AG04449 (cell line): ENCODE measurements at regions not wholly inside any gene's neighbourhood (a gene's known extent, or its start where the extent isn't known, plus 50 kb on each side); places are given as distances from the start of the nearest gene placed in this dataset.
"Not testable (repeated sequence)": the region's sequence is repeated elsewhere in the genome, so short reads cannot be mapped to it uniquely, and the experiment has no call there.

ENCODE experiments used
- CTCF ChIA-PET: fragments of 350-600 bp; formaldehyde crosslinking; extraction: SDS; loops from one replicate; lab custom pipeline; 2021; ENCODE audit warnings: antibody characterized with exemption; lab: Yijun Ruan, JAX
- POLR2A ChIA-PET: fragments of 400-600, 350-600 bp; formaldehyde crosslinking; extraction: SDS; loops from one replicate; lab custom pipeline; 2020; ENCODE audit warnings: antibody characterized with exemption, inconsistent platforms; lab: Yijun Ruan, JAX
- DNase-seq: peaks from one replicate; pipeline ENCODE4 v3.0.0-alpha.2; 2010; ENCODE audit warnings: low read depth, low spot score
- H3K4me3 ChIP-seq: 2 replicates; pipeline ENCODE4 v1.5.1; 2011; ENCODE audit warnings: low read depth, mild to moderate bottlenecking, control low read depth, low read length
- TF ChIP-seq, protein P1 (sequence below): IDR thresholded peaks from one replicate; pipeline ENCODE4 v1.5.1; 2011; ENCODE audit warnings: mild to moderate bottlenecking, moderate library complexity, low read length, control low read depth, inconsistent platforms; ENCODE audit not compliant: insufficient read depth; ENCODE audit errors: missing control alignments

- CTCF ChIA-PET, result interaction anchor here (0.6 kb wide), 1 partner anchor 48 kb away, joined by 3 read pairs; no protein-coding TSS in a partner anchor
- TF ChIP-seq, protein P1, sequence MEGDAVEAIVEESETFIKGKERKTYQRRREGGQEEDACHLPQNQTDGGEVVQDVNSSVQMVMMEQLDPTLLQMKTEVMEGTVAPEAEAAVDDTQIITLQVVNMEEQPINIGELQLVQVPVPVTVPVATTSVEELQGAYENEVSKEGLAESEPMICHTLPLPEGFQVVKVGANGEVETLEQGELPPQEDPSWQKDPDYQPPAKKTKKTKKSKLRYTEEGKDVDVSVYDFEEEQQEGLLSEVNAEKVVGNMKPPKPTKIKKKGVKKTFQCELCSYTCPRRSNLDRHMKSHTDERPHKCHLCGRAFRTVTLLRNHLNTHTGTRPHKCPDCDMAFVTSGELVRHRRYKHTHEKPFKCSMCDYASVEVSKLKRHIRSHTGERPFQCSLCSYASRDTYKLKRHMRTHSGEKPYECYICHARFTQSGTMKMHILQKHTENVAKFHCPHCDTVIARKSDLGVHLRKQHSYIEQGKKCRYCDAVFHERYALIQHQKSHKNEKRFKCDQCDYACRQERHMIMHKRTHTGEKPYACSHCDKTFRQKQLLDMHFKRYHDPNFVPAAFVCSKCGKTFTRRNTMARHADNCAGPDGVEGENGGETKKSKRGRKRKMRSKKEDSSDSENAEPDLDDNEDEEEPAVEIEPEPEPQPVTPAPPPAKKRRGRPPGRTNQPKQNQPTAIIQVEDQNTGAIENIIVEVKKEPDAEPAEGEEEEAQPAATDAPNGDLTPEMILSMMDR, result no peak
Measured at GRCh38 chr18:47701134-47701533, 229.3 kb downstream of the SMAD2 start.

DNA sequence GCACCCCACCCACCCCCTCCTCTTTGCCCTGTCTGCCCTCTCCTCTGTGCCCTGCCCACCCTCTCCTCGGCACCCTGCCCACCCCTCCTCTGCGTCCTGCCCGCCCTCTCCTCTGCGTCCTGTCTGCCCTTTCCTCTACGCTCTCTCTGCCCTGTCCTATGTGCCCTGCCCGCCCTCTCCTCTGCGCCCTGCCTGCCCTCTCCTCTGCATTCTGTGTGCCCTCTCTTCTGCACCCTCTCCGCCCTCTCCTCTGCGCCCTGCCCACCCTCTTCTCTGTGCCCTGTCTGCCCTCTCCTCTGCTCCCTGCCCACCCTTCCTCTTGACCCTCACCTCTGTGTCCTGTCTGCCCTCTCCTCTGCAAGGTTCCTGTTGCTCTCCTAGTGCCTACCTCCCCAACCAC is 233.6 kb downstream of the SMAD2 start:
- no peak for DNase-seq
- ChIA-PET POLR2A (no interaction called here), CTCF (no interaction called here)
- H3K4me3 ChIP-seq, result no peak overlapping the region
- TF ChIP-seq, protein P1, result no peak

More at GRCh38 chr18:47701134-47701533, 229.3 kb downstream of the SMAD2 start:
- no peak overlapping the region for H3K4me3 ChIP-seq
- POLR2A ChIA-PET, result no interaction called here
- no peak for DNase-seq

DNA sequence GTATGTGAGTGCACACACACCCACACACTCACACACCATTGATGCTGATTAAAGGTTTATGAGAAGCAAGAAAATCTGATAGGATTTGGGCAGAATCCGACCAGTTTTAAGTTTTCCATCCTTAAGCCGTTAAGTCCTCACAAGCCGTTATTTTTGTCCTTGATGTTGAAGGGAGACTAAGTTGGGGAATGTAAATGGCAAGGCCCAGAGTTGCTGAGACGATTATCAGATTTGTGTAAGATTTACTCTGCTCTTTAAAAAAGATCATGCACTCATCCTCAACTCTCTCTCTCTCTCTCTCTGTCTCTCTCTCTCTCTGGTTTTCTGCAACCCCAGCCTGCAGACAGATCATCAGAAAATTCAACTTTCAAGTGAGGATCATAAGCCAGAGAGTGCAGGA is 238.8 kb downstream of the SMAD2 start:
- H3K4me3 ChIP-seq, result no peak overlapping the region
- TF ChIP-seq, protein P1, result no peak
- CTCF ChIA-PET, result no interaction called here
- no peak for DNase-seq
- POLR2A ChIA-PET, result no interaction called here

DNA sequence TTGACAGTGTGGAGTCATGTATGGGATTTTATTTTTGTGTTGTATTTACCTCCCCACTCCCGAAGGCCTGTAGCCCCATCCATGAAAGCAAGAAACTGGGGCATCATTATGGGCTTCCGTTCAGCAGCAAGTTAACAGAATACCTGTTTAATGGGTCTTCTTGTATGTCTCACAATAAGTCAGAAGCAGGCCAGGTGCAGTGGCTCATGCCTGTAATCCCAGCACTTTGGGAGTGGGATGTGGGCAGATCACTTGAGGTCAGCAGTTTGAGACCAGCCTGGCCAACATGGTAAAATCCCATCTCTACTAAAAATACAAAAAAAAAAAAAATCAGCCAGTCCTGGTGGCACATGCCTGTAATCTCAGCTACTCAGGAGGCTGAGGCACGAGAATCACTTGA is 239.7 kb downstream of the SMAD2 start:
- H3K4me3 ChIP-seq, DNase-seq, CTCF ChIA-PET, POLR2A ChIA-PET: not testable (repeated sequence)

DNA sequence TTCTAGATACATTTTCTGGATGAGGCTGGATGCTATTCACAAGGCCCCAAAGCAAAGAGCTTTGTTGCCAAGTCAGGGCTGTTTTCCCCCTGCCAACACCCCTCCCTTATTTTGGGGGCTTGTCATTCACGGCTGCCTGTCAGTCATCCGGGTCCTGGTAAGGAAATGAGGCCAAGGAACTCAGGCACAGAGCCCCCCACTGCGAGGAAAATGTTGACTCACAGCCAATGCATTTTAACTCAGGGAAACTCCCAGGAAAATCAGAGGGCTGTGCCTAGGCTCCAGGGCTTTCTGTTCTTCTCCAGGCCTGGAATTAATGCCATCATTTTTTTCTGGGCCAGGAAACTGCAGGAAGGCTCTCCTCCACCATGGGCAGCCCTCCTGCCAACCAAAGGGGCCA is 241.1 kb downstream of the SMAD2 start:
- ChIA-PET POLR2A (no interaction called here), CTCF (no interaction called here)
- TF ChIP-seq, protein P1, result no peak
- no peak for DNase-seq
- H3K4me3 ChIP-seq, result no peak overlapping the region

DNA sequence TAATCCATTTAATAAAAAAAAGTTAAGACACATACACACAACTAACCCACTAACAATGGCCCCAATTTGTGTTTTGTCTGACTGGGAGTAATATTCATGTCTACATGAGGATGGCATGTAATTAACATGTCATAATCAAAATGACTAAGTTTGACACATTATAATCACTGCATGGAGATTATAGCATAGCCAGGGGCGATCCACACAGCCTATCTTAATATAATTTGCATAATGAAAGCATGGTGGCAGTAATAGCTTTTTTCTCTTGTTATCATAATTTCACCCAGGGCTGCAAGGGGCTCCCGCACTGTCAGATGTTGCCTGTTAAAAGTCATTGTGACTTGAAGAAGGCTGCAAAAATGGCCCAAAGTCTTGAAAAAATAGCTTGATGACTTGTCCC is 243.7 kb downstream of the SMAD2 start:
- POLR2A ChIA-PET, result no interaction called here
- CTCF ChIA-PET, result no interaction called here
- no peak overlapping the region for H3K4me3 ChIP-seq
- no peak for DNase-seq
- TF ChIP-seq, protein P1, result no peak

DNA sequence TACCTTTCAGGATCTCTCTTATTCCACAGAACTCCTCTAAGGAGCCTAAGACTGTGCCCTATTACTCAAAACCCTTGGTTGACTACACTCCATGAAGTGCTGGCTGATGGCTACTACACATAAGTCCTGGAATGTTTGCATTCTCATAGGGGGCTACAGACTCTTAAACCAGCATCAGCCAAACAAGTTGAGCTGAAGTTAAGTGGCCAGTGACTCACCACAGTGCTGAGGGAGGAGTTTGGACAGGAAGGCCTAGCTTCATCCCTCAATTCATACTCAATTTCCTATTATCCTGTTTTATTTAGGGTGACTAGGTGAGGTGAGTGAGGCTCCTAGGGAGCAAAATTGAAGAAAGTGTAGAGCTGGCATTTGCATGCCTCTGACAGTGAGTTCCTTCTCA is 246.7 kb downstream of the SMAD2 start:
- POLR2A ChIA-PET, result no interaction called here

More for the DNA sequence above, 246.7 kb downstream of the SMAD2 start:
- no peak for DNase-seq
- H3K4me3 ChIP-seq, result no peak overlapping the region
- CTCF ChIA-PET, result no interaction called here
- TF ChIP-seq, protein P1, result no peak
